Stomach (tissue), 8 donors: ENCODE measurements at regions not wholly inside any gene's neighbourhood (a gene's known extent, or its start where the extent isn't known, plus 50 kb on each side); places are given as distances from the start of the nearest gene placed in this dataset.

Experiments used
- DNase-seq, 2 donors: peaks; one replicate each; pipeline versions ENCODE4 v3.0.0 to v3.0.0-alpha.2; 2013 to 2019
- H3K27ac ChIP-seq, 5 donors: fragments of 200-600 bp in 4 of 5; sonication (generic) in 4 of 5; one replicate each; pipeline ENCODE4 v1.5.1; 2013 to 2019; ENCODE audit warnings: mild to moderate bottlenecking in 1 of 5, moderate library complexity in 1 of 5
- H3K27me3 ChIP-seq, 3 donors: fragments of 200-600 bp; sonication (generic); one replicate each; pipeline ENCODE4 v1.5.1; 2017 to 2019; ENCODE audit warnings: mixed run types in 1 of 3
- H3K36me3 ChIP-seq, 4 donors: fragments of 200-600 bp; sonication (generic); 1 replicate in 3 of 4; 2 replicates in 1 of 4; pipeline ENCODE4 v1.5.1; 2016 to 2019
- H3K4me1 ChIP-seq, 4 donors: fragments of 200-600 bp; sonication (generic); one replicate each; pipeline ENCODE4 v1.5.1; 2016 to 2019
- H3K4me3 ChIP-seq, 4 donors: fragments of 200-600 bp; sonication (generic) in 3 of 4; one replicate each; pipeline ENCODE4 v1.5.1; 2016 to 2019; ENCODE audit warnings: mild to moderate bottlenecking in 1 of 4
- H3K9me3 ChIP-seq, 4 donors: fragments of 200-600 bp; sonication (generic); one replicate each; pipeline ENCODE4 v1.5.1; 2016 to 2019
- EP300 ChIP-seq: sonication (generic); formaldehyde crosslinking; IDR thresholded peaks from one replicate; pipeline ENCODE4 v1.6.1; 2017; ENCODE audit warnings: antibody characterized with exemption
- POLR2A ChIP-seq, 4 donors: fragments of 450-650 bp; IDR thresholded peaks; one replicate each; pipeline ENCODE4 v1.6.1; 2016; ENCODE audit warnings: antibody characterized with exemption in 4 of 4, control low read depth in 2 of 4, mild to moderate bottlenecking in 1 of 4, moderate library complexity in 1 of 4
- POLR2AphosphoS5 ChIP-seq, 3 donors: sonication (generic); formaldehyde crosslinking; IDR thresholded peaks; one replicate each; pipeline ENCODE4 v1.6.1; 2016; ENCODE audit warnings: antibody characterized with exemption in 3 of 3
- WGBS, 5 donors: extraction: QIAGEN DNeasy Blood & Tissue Kit in 3 of 5; methylation state at CpG; one replicate each; pipeline versions ENCODE4 v1.1.5 to v1.1.7; 2013 to 2018; 5-methylcytosine and 5-hydroxymethylcytosine counted together
- intact Hi-C: fragments of 100-400 bp; cut with DNase I; formaldehyde crosslinking; loops from one replicate; pipeline ENCODE4 v1.15.1; 2023; ENCODE audit warnings: low total_unique reads
- TF ChIP-seq, protein P1 (sequence below), 7 experiments: fragments of 450-650 bp in 4 of 7; fragments of 200-600 bp in 3 of 7; sonication (generic) in 3 of 7; IDR thresholded peaks; one replicate each; pipeline ENCODE4 v1.5.1; 2016 to 2019; ENCODE audit warnings: antibody characterized with exemption in 7 of 7, control low read depth in 2 of 7, mild to moderate bottlenecking in 1 of 7
- donor health status: healthy with polysubstance abuse.
- donor health status: Bipolar disorder and iron deficiency.
- donor health status: healthy.

- no peaks in the 10 kb centered on the region for H3K27me3 ChIP-seq
- H3K9me3 ChIP-seq = no peaks in the 10 kb centered on the region
- TF ChIP-seq POLR2A (IDR thresholded peaks at IDR 0.05) (no peak), POLR2AphosphoS5 (IDR thresholded peaks at IDR 0.05) (no peak), EP300 (no peak)
- TF ChIP-seq, protein P1, sequence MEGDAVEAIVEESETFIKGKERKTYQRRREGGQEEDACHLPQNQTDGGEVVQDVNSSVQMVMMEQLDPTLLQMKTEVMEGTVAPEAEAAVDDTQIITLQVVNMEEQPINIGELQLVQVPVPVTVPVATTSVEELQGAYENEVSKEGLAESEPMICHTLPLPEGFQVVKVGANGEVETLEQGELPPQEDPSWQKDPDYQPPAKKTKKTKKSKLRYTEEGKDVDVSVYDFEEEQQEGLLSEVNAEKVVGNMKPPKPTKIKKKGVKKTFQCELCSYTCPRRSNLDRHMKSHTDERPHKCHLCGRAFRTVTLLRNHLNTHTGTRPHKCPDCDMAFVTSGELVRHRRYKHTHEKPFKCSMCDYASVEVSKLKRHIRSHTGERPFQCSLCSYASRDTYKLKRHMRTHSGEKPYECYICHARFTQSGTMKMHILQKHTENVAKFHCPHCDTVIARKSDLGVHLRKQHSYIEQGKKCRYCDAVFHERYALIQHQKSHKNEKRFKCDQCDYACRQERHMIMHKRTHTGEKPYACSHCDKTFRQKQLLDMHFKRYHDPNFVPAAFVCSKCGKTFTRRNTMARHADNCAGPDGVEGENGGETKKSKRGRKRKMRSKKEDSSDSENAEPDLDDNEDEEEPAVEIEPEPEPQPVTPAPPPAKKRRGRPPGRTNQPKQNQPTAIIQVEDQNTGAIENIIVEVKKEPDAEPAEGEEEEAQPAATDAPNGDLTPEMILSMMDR (IDR thresholded peaks at IDR 0.05) = no peak
- H3K36me3 ChIP-seq = no peaks in the 10 kb centered on the region
- H3K4me1 ChIP-seq = no peaks in the 10 kb centered on the region
- 67 to 79% (median 73%) methylated on average over 4 of the region's 4 CpGs for WGBS, 5 donors
- intact Hi-C loops = no loop called here
- no peak overlapping the region for H3K4me3 ChIP-seq
- no peak overlapping the region for H3K27ac ChIP-seq
- DNase-seq = no peak
Measured at GRCh38 chr3:163561151-163561550, 1517.1 kb downstream of the SI start.

- intact Hi-C loops = no loop called here
- Histone ChIP-seq H3K9me3 (no peaks in the 10 kb centered on the region), H3K27ac (no peak overlapping the region), H3K36me3 (no peaks in the 10 kb centered on the region), H3K27me3 (no peaks in the 10 kb centered on the region), H3K4me1 (no peaks in the 10 kb centered on the region), H3K4me3 (no peak overlapping the region)
- no peak for DNase-seq
- WGBS, 5 donors = 57 to 76% (median 65%) methylated on average over 2 of the region's 2 CpGs
- TF ChIP-seq POLR2AphosphoS5 (IDR thresholded peaks at IDR 0.05) (no peak), EP300 (no peak), POLR2A (IDR thresholded peaks at IDR 0.05) (no peak)
- TF ChIP-seq, protein P1 (IDR thresholded peaks at IDR 0.05) = no peak
Measured at GRCh38 chr3:163560459-163560858, 1517.8 kb downstream of the SI start.

GRCh38 chr3:163556813-163557523 lies 1521.3 kb downstream of the SI start:
- no peaks in the 10 kb centered on the region for H3K27me3 ChIP-seq
- H3K4me3 ChIP-seq = no peak overlapping the region
- no peak for DNase-seq
- intact Hi-C loops = no loop called here
- H3K36me3 ChIP-seq = no peaks in the 10 kb centered on the region
- TF ChIP-seq POLR2A (IDR thresholded peaks at IDR 0.05) (no peak), EP300 (no peak), POLR2AphosphoS5 (IDR thresholded peaks at IDR 0.05) (no peak)
- TF ChIP-seq, protein P1 (IDR thresholded peaks at IDR 0.05) = no peak
- 68 to 77% (median 76%) methylated on average over 4 of the region's 4 CpGs for WGBS, 5 donors
- no peak overlapping the region for H3K27ac ChIP-seq
- peaks cover 0 to 11% (median 7%) of the 10 kb centered on the region in 4 donors for H3K9me3 ChIP-seq
- no peaks in the 10 kb centered on the region for H3K4me1 ChIP-seq

DNA sequence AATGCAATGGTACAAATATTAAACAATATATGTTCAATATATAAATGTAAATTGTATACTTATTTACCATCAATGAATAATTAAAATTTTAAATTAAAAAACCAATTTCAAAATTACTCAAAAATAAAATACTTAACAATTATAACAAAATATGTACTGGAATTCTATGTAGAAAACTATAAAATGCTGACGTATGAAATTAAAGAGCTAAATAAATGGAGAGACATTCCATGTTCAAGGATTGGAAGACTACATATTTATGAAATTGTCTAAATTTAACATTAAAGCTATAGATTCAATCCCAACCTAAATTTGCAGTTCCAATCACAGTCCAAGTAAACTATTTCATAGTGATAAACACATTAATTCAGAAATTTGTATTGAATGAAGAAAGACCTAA lies 1522.4 kb downstream of the SI start:
- TF ChIP-seq POLR2AphosphoS5 (IDR thresholded peaks at IDR 0.05) (no peak), EP300 (no peak), POLR2A (IDR thresholded peaks at IDR 0.05) (no peak)
- TF ChIP-seq, protein P1 (IDR thresholded peaks at IDR 0.05) = no peak
- Histone ChIP-seq H3K4me3 (no peak overlapping the region), H3K27ac (no peak overlapping the region), H3K27me3 (no peaks in the 10 kb centered on the region), H3K9me3 (peaks cover 0 to 17% (median 7%) of the 10 kb centered on the region in 4 donors), H3K36me3 (no peaks in the 10 kb centered on the region), H3K4me1 (no peaks in the 10 kb centered on the region)
- intact Hi-C loops = no loop called here
- no peak for DNase-seq
- WGBS, 5 donors = 0 to 90% (median 44%) methylated on average over 1 of the region's 1 CpG
